ENCODE measurements at regions not wholly inside any gene's neighbourhood (a gene's known extent, or its start where the extent isn't known, plus 50 kb on each side); places are given as distances from the start of the nearest gene placed in this dataset.
"Not testable (repeated sequence)": the region's sequence is repeated elsewhere in the genome, so short reads cannot be mapped to it uniquely, and the experiment has no call there.

DNA sequence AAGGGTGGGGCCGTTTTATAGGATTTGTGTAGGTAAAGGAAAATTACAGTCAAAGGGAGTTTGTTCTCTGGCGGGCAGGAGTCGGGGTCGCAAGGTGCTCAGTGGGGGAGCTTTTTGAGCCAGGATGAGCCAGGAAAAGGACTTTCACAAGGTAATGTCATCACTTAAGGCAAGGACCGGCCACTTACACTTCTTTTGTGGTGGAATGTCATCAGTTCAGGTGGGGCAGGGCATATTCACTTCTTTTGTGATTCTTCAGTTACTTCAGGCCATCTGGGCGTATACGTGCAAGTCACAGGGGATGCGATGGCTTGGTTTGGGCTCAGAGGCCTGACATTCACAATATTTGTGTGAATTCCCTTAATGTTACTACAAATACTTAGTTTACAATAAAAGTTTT lies 88.2 kb upstream of the MAP3K7 start:
- DNase-seq = not testable (repeated sequence)

DNA sequence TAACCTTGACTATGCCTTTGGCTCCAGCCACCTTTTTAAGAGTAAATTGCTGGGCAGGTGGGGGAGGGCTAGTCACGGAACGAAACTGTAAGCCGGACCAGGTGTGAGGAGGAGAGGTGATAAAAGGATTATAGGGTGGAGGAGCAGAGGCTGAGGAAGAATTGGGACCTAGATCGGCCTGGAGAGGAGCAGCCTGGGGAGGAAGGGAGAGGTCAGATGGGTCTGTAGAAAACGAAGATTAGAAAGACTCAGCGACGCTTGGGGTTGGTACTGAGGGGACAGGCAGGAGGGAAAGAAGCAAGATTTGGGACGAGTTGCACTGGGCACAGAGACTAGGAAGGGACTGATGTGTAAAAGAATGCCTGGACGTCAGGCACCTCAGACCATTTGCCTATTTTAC lies 87.2 kb upstream of the MAP3K7 start:
- not testable (repeated sequence) for DNase-seq

DNA sequence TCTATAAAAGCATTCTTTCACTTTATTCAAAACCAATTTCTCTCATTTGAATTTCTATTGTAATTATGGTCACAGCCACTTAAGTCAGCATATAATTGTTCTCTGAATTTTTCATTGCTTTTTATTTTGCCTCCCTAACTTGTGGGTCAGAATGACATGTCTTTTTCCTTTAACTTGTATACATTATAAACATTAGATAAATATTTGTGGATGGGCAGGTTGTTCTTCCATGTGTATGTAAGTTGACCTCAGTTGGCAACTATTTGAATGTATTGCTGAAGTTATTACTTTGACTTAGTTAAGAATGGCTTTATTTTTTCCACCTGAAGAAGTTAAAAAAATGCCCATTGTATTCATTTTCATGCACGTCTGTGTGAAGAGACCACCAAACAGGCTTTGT lies 83.0 kb upstream of the MAP3K7 start:
- DNase-seq = no peak

DNA sequence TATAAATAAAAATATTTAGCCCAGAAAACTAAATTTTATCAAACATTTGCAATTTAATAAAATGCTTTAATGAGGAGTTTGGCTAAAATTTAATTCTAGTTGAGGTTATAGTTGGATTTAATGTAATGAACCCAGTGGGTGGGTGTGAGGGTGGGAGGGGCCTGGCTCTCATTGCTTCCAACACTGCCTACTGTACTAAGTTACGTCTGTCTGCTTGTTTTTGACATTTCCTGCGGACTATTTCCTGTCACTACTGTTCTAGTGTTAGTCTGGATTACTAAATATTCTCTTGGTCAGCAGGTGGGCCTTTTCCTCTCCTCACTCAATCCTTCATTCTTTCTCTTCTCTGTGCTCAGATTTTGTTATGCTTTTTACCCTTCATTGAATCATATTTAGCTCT lies 82.5 kb upstream of the MAP3K7 start:
- no peak for DNase-seq

DNA sequence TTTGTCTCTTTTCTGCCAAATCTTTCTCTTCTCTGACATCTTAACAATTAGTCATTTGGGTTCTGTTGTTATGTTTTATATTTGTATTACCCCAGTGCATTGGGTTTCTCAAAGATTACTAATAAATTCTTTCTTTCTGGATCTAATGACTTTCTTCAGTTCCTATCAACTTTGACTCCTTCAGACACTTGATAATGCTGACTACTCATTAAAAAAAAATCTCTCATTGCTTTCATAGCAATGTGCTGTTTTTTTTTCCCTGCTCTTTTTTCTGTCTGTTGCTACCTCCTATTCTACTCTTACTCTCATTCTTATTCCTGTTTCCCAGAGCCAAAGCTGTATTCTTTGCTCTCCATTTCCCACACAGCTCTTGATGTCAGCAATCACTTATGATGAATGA lies 81.3 kb upstream of the MAP3K7 start:
- DNase-seq = no peak

DNA sequence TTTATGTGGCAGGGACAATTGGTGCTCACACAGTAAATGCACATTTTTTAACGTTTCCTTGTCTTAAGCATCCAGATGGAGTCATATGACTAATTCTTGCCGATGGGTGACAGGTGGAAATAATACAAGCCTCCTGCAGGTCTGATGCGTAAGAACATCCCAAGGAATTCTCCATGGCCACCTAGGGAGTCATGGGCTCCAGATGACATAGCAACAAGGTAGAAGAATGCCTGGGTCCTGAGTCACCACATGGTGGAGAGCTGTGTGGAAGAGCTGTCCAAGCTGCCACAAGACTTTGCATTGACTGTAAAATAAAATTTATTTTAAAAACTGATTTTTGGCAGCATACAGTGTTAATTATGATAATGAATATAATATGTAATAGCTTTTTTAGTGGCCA lies 77.0 kb upstream of the MAP3K7 start:
- no peak for DNase-seq

DNA sequence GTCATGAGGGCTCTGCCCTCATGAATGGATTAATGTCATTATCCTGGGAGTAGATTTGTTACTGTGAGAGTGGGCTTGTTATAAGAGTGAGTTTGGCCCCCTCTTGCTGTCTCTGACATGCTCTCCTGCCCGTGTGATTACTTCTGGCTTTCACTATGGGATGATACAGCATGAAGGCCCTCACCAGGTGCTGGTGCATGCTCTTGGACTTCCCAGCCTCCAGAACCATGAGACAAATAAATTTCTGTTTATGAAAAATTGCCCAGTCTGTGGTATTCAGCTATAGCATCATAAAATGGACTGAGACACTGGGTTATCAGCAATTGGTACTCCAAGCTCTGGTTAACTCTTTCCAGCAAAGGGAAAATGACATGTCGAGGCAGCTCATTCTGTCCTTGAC lies 76.2 kb upstream of the MAP3K7 start:
- no peak for DNase-seq

DNA sequence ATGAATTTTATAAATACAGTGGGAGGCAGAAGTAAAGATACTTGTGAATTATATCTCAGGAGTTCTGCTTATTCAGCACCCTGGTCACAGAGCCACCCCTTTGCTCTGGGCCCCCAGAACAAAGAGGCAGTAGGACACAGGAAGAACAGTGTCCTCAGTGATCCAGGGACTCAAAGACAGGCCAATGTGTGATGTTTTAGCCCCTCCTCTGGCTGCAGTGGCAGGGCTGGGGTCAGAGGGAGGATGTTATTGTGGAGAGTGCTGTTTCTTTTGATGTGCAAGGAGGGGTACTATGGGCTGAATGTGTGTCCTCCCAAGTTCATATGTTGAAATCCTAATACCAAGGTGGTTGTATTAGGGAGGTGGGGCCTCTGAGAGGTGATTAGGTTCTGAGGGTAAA lies 74.1 kb upstream of the MAP3K7 start:
- no peak for DNase-seq

DNA sequence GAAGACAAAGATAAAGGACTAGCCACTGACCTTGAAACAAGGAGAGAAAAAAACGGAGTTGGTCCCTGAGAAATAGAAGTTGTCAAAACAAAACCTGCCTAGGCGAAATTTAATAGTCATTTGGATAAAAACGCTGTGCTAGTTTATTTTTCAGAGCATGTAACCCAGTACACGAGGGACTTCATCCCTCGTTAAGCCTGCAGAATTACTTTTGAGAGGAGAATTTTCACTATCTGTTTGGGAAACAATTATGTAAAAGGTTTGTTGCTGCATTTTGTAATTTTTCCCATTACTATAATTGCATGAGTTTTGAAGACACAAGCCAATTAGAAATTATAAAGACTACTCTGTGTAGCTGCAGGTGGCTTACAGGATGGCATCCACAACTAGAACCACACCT lies 71.6 kb upstream of the MAP3K7 start:
- no peak for DNase-seq

DNA sequence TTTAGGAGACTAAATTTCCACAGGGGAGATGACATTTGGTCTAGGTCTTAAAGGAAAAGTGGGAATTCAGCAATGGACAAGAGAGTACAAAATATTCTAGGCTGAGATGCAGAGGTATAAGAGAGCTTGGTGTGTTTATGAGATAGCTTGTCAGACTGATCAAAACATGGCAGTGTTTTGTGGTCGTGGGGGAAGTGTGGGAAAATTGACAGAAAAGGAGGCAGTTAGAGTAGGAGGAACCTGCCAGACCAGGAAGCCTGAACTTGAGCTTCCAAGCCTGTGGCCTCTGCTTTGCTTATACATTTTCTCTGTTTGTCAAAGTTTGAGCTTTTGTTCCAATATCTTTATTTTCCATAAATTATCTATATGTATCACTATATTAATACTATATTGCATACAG lies 69.5 kb upstream of the MAP3K7 start:
- DNase-seq = no peak

DNA sequence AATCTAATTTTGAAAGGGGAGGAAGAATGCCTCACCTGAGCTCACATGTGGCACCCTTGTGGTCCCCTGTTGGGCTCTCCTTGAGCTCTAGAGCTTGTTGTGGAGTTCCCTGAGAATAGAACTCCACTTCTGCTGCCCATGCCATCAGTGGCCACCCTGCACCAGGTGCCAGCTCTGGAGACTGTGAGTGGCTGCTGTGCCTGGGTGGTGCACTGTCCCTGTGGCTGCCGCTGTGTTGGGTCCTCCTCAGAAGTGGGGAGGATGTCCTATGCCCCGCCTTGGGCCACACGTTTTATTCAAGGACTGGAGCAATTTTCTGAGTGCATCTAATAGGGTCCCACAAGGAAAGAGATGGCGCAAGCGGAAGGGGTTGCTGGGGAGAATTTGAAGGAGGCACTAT lies 67.9 kb upstream of the MAP3K7 start:
- DNase-seq = no peak

DNA sequence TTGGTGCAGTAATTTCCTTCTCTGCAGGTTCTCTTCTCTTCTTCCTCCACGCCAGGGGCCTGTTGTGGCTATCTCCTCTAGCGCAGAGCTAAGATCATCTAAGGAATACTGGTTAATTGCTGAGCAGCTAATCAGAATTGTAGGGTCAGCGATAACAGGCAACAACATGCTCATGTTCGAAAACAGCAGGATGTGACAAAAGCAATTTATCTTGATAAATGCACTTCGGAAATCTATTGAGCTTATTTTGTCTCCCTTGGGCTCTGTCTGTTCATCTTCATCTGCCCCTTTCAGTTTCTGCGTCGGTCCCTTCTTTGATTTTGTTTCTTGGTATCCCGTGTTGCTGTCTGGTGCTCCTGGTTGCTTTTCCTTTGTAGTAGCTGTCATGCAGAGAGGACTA lies 67.3 kb upstream of the MAP3K7 start:
- no peak for DNase-seq

DNA sequence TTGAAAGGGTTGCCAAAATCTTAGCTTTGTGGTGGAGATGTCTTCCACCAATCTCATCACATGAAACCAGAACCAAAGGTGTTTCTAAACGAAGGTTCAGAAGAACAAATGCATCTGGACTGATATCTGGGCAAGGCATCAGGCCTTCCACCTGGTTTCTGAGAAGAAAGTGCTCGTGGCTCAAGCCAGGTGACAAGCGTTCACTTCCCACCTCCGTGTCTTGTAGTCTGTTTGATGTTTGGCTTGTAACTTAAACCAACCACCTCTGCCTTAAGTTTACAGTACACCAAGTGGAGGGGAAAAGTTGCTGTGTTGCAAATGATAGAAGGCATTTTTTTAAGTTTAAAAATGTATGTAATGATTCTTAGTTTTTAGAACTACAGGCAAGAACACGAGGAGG lies 66.9 kb upstream of the MAP3K7 start:
- no peak for DNase-seq

DNA sequence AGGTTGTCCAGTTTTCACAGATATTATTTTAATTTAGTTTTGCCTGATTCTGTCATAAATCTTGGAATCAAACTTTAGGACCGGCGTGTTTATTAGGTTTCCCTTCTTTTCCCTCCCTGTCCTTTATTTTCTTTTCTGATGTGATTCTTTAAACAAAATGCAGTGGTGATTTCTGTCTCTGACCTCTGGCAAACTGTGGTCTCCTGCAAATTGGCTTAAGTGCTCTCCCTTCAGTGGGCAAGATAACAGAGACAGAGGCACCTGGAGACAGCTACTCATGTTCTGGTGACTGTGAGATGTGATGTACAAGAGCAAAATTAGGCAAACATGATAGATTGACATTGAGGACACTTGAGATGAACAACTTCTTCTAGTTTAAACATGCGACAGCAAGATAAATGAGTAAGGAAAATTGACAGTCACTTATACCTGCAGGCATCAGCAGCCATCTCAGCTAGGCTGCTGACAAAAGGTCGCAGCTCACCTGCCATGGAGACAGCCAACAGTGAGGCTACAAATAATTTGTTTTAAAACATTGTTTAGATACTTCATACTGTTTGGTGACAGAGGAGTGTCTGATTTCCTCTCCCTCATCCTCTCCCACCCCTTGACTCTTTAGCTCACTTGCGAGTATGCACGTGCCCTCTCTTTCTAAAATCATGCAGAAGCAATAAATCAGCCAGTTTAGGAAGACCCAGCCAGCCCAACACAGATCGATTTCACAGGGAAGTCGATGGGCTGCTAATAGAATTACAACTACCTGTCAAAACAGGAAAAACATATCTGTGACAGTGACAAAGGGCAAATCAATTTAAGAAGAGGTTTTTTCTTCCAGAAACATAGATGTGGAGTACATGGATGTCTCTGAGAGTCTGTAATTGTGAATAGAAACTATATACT lies 63.4 kb upstream of the MAP3K7 start:
- no peak for DNase-seq

DNA sequence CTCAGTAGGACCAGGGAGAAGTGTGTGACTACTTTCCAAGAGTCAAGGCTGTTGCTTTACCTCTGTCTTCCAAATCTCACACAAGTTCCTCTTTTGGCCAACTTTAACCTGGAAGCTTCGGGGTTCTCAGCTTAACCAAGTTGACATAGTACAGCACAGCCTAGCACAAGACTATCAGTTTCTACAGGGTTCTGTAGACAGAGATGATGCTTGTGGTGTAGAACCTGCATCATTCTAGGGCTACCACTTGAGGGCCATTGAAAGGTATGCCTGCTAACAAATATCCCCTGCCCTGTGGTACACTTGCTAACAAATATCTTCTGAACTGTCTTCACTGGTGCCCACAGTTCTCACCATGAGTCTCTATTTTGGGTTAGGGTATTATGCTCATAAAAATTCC lies 62.0 kb upstream of the MAP3K7 start:
- DNase-seq = no peak

DNA sequence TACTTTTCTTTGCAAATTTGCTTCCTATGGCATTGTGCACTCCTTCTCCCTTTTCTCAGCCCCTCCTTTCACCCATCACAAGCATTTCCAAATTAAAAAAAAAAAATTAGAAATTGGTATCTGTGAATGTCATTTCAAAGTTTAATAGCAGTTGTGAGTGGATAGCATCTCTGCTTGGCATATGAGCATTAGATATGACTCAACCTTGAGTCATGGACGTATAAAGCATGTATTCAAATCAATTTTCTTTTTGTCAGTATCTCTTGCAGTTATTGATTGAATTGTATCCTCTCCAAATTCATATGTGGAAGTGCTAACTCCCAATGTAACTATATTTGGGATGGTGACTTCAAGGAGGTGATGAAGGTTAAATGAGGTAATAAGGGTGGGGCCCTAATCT lies 60.1 kb upstream of the MAP3K7 start:
- no peak for DNase-seq

DNA sequence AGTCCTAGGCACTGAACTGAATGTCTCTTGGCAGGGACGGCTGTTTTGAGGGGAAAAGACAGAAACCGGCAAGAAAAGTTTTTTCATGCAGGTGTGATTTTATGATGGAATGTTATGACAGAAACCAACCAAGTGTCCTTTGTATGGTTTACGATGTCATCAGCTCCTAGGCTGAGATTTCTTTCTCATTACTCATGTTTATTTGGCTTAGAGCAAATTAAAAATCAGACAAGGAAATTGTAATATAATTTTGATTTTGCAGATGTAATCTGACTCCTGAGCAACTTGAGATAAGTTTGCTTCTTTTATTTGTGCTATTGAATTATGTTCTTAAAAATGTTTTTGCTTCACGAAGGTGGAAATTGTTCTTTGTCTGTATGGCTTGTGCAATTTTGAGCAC lies 58.8 kb upstream of the MAP3K7 start:
- no peak for DNase-seq

DNA sequence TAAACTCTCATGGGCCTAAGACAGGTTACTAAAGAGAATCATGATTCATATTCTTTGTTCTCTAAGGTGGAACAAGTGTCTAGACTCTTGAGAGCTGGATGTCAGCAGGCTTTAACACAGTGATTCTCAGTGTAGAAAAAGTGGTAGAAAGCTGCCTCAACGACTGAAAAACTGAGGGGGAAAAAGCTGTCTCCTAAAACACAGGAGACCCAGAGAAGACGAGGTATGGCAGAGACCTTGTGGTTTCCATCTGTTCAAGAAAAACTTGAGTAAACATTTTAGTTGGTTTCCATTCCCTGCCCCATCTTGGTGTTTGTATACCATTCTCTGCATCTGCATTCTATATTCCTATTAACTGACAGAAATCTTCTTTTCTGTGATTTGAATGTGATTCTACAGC lies 57.6 kb upstream of the MAP3K7 start:
- no peak for DNase-seq

DNA sequence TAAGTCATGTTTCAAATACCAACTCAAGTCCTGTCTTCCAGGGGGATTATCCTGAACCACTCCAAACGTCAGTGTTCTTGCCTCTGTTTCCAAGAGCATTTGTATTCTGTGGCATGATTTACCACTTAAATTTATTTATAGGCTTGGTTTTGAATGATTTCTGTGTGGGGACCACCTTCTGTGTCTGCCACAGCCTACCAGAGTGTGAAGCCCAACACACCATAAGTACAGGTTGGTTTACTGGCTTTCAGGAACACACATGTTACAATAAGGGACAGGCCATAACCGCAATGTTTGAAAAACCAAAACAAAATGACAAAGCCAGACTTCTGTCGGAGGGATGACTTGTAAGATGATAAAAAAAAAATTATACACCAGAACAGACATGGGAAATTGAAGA lies 56.5 kb upstream of the MAP3K7 start:
- no peak for DNase-seq

DNA sequence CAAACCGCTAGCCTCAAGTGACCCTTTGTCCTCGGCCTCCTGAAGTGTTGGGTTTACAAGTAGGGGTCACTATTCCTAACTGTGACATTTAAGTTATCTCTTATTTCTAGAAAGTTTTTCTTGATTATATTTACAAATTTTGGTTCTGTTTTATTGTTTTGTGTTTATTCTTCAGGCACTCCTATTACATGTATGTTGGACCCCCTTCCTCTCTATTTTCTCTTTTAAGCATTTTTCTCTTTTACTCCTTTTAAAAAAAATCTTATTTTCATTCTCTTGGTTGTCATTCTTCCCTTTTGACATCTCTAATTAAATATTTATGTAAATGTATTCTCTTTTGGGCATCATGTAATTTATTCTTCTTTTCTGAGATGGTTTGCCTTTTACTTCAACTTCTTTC lies 50.4 kb upstream of the MAP3K7 start:
- DNase-seq = no peak

All from activated effector memory CD4-positive, alpha-beta T cell treated with anti-CD3 and anti-CD28 coated beads, Interleukin-2, amount 50 U/mL, for 16 hours (primary cell).